Nephron progenitor cell (in vitro differentiated cells): ENCODE measurements at regions not wholly inside any gene's neighbourhood (a gene's known extent, or its start where the extent isn't known, plus 50 kb on each side); places are given as distances from the start of the nearest gene placed in this dataset.

ENCODE experiments used
- DNase-seq: peaks from one replicate; pipeline ENCODE4 v3.0.0; 2021
- H3K27ac Mint-ChIP-seq: 2 replicates; pipeline ENCODE4 v1.8.0; 2021; ENCODE audit warnings: mild to moderate bottlenecking, moderate library complexity, mixed read lengths
- H3K27me3 Mint-ChIP-seq: 2 replicates; pipeline ENCODE4 v1.8.0; 2021; ENCODE audit warnings: mild to moderate bottlenecking, low read depth, mixed read lengths; ENCODE audit not compliant: poor library complexity
- H3K36me3 Mint-ChIP-seq: 2 replicates; pipeline ENCODE4 v1.8.0; 2021; ENCODE audit warnings: low read depth, mixed read lengths
- H3K4me1 Mint-ChIP-seq: 2 replicates; pipeline ENCODE4 v1.8.0; 2021; ENCODE audit warnings: mixed read lengths
- H3K4me3 Mint-ChIP-seq: 2 replicates; pipeline ENCODE4 v1.8.0; 2021; ENCODE audit warnings: mild to moderate bottlenecking, moderate library complexity, mixed read lengths
- H3K9me3 Mint-ChIP-seq: 2 replicates; pipeline ENCODE4 v1.8.0; 2021; ENCODE audit warnings: mild to moderate bottlenecking, moderate library complexity, mixed read lengths
- CTCF ChIP-seq: fragments of 200-600 bp; sonication (generic); IDR thresholded peaks from 2 replicates; pipeline ENCODE4 v1.5.0; 2021; ENCODE audit warnings: antibody characterized with exemption

DNA sequence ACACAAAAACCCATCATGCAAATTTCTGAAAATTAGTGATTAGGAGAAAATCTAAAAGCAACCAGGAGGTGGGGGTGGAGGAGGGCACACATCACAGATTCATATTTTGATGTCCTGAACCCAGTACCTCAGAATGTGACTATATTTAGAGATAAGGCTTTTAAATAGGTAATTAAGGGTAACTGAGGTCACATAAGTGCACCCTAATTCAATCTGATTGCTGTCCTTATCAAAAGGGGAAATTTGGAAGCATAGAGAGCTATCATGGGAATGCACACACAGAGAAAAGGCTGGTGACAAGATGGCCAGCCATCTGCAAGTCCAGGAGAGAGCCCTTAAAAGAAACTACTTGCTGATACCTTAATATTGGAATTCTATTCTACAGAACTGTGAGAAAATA, 281.8 kb upstream of the UGT8 start:
- no peaks in the 10 kb centered on the region for H3K27me3 Mint-ChIP-seq
- H3K36me3 Mint-ChIP-seq, result no peaks in the 10 kb centered on the region
- H3K4me1 Mint-ChIP-seq, result no peaks in the 10 kb centered on the region
- peaks cover 6% of the 10 kb centered on the region for H3K9me3 Mint-ChIP-seq
- no peak for DNase-seq
- no peak overlapping the region for H3K4me3 Mint-ChIP-seq
- H3K27ac Mint-ChIP-seq, result no peak overlapping the region
- no peak for TF ChIP-seq CTCF

DNA sequence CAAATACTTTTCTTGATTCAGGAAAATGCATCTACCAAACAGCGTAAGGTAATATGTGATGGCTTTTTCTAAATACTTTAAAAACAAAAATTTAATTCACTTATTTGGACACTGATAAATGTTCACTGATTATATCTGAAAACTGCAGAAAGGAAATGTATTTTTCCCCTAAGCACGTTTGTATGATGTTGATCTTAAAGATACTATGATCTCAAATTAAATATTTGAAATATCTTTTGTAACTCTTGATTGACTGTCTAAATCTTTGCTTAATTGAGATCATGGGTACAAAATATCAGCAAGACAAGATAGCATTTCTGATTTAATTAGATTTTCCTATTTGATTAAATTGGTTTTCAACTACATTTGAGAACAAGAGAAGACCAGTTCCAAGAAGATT, 281.0 kb upstream of the UGT8 start:
- no peak overlapping the region for H3K4me3 Mint-ChIP-seq
- no peak for DNase-seq
- no peak overlapping the region for H3K27ac Mint-ChIP-seq
- H3K27me3 Mint-ChIP-seq, result no peaks in the 10 kb centered on the region
- H3K9me3 Mint-ChIP-seq, result peaks cover 6% of the 10 kb centered on the region
- no peaks in the 10 kb centered on the region for H3K36me3 Mint-ChIP-seq
- TF ChIP-seq CTCF, result no peak
- H3K4me1 Mint-ChIP-seq, result no peaks in the 10 kb centered on the region

- no peak for TF ChIP-seq CTCF
- no peak for DNase-seq
- H3K27me3 Mint-ChIP-seq, result no peaks in the 10 kb centered on the region
- no peaks in the 10 kb centered on the region for H3K36me3 Mint-ChIP-seq
- H3K9me3 Mint-ChIP-seq, result peaks cover 6% of the 10 kb centered on the region
- no peak overlapping the region for H3K27ac Mint-ChIP-seq
- H3K4me1 Mint-ChIP-seq, result no peaks in the 10 kb centered on the region
- H3K4me3 Mint-ChIP-seq, result no peak overlapping the region
Measured at GRCh38 chr4:114318309-114318708, 280.3 kb upstream of the UGT8 start.

GRCh38 chr4:114320126-114320525, 278.5 kb upstream of the UGT8 start:
- Mint-ChIP-seq H3K27ac (no peak overlapping the region), H3K27me3 (no peaks in the 10 kb centered on the region), H3K4me1 (no peaks in the 10 kb centered on the region), H3K4me3 (no peak overlapping the region), H3K36me3 (no peaks in the 10 kb centered on the region), H3K9me3 (no peaks in the 10 kb centered on the region)
- no peak for TF ChIP-seq CTCF
- no peak for DNase-seq

GRCh38 chr4:114321366-114321765, 277.2 kb upstream of the UGT8 start:
- no peak for TF ChIP-seq CTCF
- Mint-ChIP-seq H3K27me3 (no peaks in the 10 kb centered on the region), H3K36me3 (no peaks in the 10 kb centered on the region), H3K4me1 (no peaks in the 10 kb centered on the region), H3K9me3 (no peaks in the 10 kb centered on the region), H3K4me3 (no peak overlapping the region), H3K27ac (no peak overlapping the region)
- no peak for DNase-seq

GRCh38 chr4:114323841-114324240, 274.8 kb upstream of the UGT8 start:
- Mint-ChIP-seq H3K27ac (no peak overlapping the region), H3K27me3 (no peaks in the 10 kb centered on the region), H3K4me1 (no peaks in the 10 kb centered on the region), H3K9me3 (no peaks in the 10 kb centered on the region), H3K4me3 (no peak overlapping the region), H3K36me3 (no peaks in the 10 kb centered on the region)
- no peak for DNase-seq
- no peak for TF ChIP-seq CTCF
